Left lung (tissue), 4 donors: ENCODE measurements at regions not wholly inside any gene's neighbourhood (a gene's known extent, or its start where the extent isn't known, plus 50 kb on each side); places are given as distances from the start of the nearest gene placed in this dataset.

Experiments used
- ATAC-seq: fragments of 200-7000 bp; cut with Tn5 transposase; one replicate; pipeline ENCODE4 v1.9.1; 2020; ENCODE audit warnings: moderate library complexity
- DNase-seq, 4 donors: peaks; one replicate each; pipeline ENCODE4 v3.0.0-alpha.2; 2013 to 2020
- H3K27ac ChIP-seq, 2 donors: fragments of 200-600 bp; sonication (generic) in 1 of 2; one replicate each; pipeline versions ENCODE4 v1.5.0 to v1.8.0; 2020 to 2021
- H3K27me3 ChIP-seq, 2 donors: fragments of 200-600 bp; sonication (generic) in 1 of 2; one replicate each; pipeline versions ENCODE4 v1.5.0 to v1.8.0; 2020 to 2021
- H3K36me3 ChIP-seq, 2 donors: fragments of 200-600 bp; sonication (generic) in 1 of 2; one replicate each; pipeline versions ENCODE4 v1.5.0 to v1.8.0; 2020 to 2021
- H3K4me1 ChIP-seq, 2 donors: fragments of 200-600 bp; one replicate each; pipeline ENCODE4 v1.8.0; 2021
- H3K4me3 ChIP-seq, 2 donors: fragments of 200-600 bp; sonication (generic) in 1 of 2; one replicate each; pipeline versions ENCODE4 v1.5.0 to v1.8.0; 2020 to 2021; ENCODE audit warnings: mild to moderate bottlenecking in 1 of 2
- H3K9me3 ChIP-seq, 2 donors: fragments of 200-600 bp; sonication (generic) in 1 of 2; one replicate each; pipeline versions ENCODE4 v1.5.0 to v1.8.0; 2020 to 2021
- intact Hi-C, 2 donors: fragments of 100-400 bp; cut with DNase I; formaldehyde crosslinking; loops; one replicate each; pipeline versions ENCODE4 v1.11.2 to v1.14.2; 2022
- TF ChIP-seq, protein P1 (sequence below), 2 donors: fragments of 200-600 bp; sonication (generic) in 1 of 2; IDR thresholded peaks; one replicate each; pipeline versions ENCODE4 v1.5.0 to v1.8.0; 2021; ENCODE audit warnings: antibody characterized with exemption in 2 of 2
- donor health status: DM: no; HTN: yes; CAD: no.
- donor health status: DM: no; HTN: no; CAD: no.

DNA sequence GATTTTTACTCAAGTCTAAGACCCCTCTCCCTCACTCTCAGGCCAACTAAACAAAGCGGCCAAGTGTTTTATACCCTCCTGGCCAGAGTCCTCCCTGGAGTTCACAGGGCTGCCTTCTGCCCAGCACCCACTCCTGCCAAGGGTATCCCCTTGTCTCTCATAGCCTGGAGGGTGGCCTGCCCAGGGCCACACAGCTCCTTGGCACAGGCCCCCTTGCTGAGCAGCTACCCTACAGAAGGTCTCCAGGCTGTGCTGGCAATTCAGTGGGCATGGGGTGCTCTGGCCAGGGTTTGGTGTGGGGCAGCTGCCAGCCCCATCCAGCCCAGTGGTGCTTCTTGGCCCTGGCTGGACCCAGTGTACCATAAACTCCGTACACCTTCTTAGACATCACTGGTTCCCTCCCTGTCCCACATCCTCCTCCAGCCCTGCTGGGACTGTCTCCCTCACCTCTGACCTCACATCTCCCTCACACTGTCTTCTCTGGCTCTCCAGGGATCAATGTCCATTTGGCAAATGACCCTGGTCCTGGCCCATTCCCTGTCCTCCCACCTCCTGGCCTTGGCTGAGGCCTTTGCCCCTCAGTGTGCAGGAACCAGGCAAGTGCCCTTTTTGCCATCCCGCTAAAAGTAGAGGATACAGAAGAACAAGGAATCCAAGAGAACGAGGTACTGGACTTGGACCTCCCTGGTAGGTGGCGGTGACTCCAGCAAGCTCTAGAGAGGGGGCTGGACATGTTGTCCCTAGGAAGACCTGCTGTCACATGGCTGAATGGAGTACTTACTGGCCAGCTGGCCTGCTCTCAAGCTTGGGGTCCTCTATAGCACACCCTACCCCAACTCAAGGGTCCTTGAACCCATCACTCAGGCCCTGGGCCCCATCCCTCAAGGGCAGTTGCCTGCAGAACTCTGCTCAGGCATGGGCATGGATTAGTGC lies 50.0 kb upstream of the TRPM1 start:
- DNase-seq (no peak), ATAC-seq (no peak)
- TF ChIP-seq, protein P1, sequence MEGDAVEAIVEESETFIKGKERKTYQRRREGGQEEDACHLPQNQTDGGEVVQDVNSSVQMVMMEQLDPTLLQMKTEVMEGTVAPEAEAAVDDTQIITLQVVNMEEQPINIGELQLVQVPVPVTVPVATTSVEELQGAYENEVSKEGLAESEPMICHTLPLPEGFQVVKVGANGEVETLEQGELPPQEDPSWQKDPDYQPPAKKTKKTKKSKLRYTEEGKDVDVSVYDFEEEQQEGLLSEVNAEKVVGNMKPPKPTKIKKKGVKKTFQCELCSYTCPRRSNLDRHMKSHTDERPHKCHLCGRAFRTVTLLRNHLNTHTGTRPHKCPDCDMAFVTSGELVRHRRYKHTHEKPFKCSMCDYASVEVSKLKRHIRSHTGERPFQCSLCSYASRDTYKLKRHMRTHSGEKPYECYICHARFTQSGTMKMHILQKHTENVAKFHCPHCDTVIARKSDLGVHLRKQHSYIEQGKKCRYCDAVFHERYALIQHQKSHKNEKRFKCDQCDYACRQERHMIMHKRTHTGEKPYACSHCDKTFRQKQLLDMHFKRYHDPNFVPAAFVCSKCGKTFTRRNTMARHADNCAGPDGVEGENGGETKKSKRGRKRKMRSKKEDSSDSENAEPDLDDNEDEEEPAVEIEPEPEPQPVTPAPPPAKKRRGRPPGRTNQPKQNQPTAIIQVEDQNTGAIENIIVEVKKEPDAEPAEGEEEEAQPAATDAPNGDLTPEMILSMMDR (IDR thresholded peaks at IDR 0.05): no peak
- Histone ChIP-seq H3K4me3 (no peak overlapping the region), H3K27ac (no peak overlapping the region), H3K4me1 (no peaks in the 10 kb centered on the region), H3K36me3 (no peaks in the 10 kb centered on the region), H3K27me3 (no peaks in the 10 kb centered on the region), H3K9me3 (no peaks in the 10 kb centered on the region)
- intact Hi-C loops: no loop called here

DNA sequence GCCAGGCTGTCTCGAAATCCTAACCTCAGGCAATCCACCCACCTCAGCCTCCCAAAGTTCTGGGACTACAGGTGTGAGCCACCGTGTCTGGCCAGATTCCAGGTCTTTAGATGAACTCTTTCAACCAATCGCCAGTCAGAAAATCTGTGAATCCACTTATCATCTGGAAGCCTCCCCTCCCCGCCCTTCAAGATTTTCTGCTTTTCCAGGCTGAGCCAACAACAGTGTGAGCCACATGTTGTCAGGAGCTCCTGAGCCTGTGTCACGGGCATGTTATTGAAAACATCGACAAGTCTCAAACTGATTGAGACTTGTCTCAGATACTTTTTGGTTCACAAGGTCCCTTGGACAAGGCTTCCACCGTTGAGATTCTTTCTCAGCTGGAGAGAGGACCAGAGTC lies 52.0 kb upstream of the TRPM1 start:
- TF ChIP-seq, protein P1 (IDR thresholded peaks at IDR 0.05): no peak
- Histone ChIP-seq H3K27me3 (no peaks in the 10 kb centered on the region), H3K27ac (no peak overlapping the region), H3K9me3 (no peaks in the 10 kb centered on the region), H3K4me1 (no peaks in the 10 kb centered on the region), H3K4me3 (no peak overlapping the region), H3K36me3 (no peaks in the 10 kb centered on the region)
- intact Hi-C loops: no loop called here
- no peak for ATAC-seq
- no peak for DNase-seq

DNA sequence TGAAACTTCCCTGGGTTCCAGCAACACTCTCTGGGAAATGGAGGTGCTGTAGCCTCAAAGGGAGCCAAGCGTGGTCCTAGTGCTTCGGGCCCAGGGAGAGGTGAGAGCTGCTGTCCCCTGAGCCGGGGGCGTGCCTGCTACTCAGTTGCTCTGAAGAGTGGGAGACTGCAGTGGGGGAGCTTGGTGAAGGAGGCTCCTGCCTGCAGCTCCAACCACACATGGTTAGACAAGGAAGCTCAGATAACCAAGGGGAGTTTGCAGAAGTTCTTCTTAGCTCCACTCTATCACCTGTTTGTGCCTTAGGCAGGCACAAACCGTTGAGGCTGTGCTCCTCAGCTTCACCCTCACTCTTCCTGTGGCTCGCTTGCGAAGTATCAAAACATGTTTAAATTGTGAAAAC lies 53.6 kb upstream of the TRPM1 start:
- Histone ChIP-seq H3K27me3 (no peaks in the 10 kb centered on the region), H3K36me3 (no peaks in the 10 kb centered on the region), H3K4me1 (no peaks in the 10 kb centered on the region), H3K9me3 (no peaks in the 10 kb centered on the region), H3K4me3 (no peak overlapping the region), H3K27ac (no peak overlapping the region)
- intact Hi-C loops: no loop called here
- DNase-seq: no peak
- no peak for ATAC-seq
- TF ChIP-seq, protein P1 (IDR thresholded peaks at IDR 0.05): no peak

DNA sequence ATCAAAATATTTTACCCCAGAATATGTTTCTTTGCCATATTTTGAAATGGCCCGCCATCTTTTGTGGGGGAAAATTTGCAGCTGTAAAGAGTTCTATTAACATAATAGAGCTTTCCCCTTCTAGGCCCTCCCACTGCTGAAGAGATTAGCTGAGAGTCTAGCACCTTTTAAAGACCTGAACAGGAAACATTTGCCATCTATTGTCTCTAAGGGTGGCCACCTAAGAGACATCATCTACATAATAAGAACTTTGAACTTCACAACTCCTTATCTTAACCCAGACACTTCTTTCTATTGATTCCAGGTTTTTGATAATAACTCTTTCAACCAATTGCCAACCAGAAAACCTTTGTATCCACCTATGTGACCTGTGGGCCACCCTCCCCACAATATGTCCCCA lies 54.7 kb upstream of the TRPM1 start:
- Histone ChIP-seq H3K36me3 (no peaks in the 10 kb centered on the region), H3K4me3 (no peak overlapping the region), H3K4me1 (no peaks in the 10 kb centered on the region), H3K27me3 (no peaks in the 10 kb centered on the region), H3K9me3 (no peaks in the 10 kb centered on the region), H3K27ac (no peak overlapping the region)
- intact Hi-C loops: no loop called here
- DNase-seq (no peak), ATAC-seq (no peak)
- TF ChIP-seq, protein P1 (IDR thresholded peaks at IDR 0.05): no peak

DNA sequence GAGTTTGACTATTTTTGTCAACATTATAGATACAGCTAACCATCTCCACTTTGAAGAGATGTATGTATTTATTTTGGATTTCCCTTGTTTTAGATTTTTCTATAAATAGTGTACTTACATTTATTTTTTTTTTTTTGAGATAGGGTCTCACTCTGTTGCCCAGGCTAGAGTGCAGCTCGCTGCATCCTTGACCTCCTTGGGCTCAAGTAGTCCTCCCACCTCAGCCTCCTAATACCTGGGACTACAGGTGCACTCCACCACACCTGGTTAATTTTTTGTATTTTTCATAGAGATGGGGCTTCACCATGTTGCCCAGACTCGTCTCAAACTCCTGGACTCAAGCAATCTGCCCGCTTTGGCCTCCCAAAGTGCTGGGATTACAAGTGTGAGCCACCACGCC lies 55.3 kb upstream of the TRPM1 start:
- no peak for DNase-seq
- H3K27me3 ChIP-seq: no peaks in the 10 kb centered on the region
- TF ChIP-seq, protein P1 (IDR thresholded peaks at IDR 0.05): no peak
- intact Hi-C loops: no loop called here
- no peak for ATAC-seq
- H3K9me3 ChIP-seq: no peaks in the 10 kb centered on the region
- no peak overlapping the region for H3K27ac ChIP-seq
- H3K4me1 ChIP-seq: no peaks in the 10 kb centered on the region
- H3K36me3 ChIP-seq: no peaks in the 10 kb centered on the region
- no peak overlapping the region for H3K4me3 ChIP-seq
